Suprapubic skin (tissue), 4 donors: ENCODE measurements at regions not wholly inside any gene's neighbourhood (a gene's known extent, or its start where the extent isn't known, plus 50 kb on each side); places are given as distances from the start of the nearest gene placed in this dataset.

Experiments used
- CTCF ChIP-seq, 2 donors: fragments of 200-600 bp in 1 of 2; fragments of 450-650 bp in 1 of 2; sonication (generic) in 1 of 2; IDR thresholded peaks; one replicate each; pipeline ENCODE4 v1.5.1; 2016 to 2019; ENCODE audit warnings: antibody characterized with exemption in 2 of 2, mild to moderate bottlenecking in 1 of 2, moderate library complexity in 1 of 2
- POLR2A ChIP-seq, 2 donors: fragments of 450-650 bp; IDR thresholded peaks; one replicate each; pipeline ENCODE4 v1.6.1; 2017; ENCODE audit warnings: antibody characterized with exemption in 2 of 2, mild to moderate bottlenecking in 2 of 2, moderate library complexity in 2 of 2
- POLR2AphosphoS5 ChIP-seq, 3 donors: sonication (generic); formaldehyde crosslinking; IDR thresholded peaks; one replicate each; pipeline ENCODE4 v1.6.1; 2017; ENCODE audit warnings: antibody characterized with exemption in 3 of 3

GRCh38 chr10:58003945-58004344 lies 263.7 kb downstream of the IPMK start:
- TF ChIP-seq CTCF (IDR thresholded peaks at IDR 0.05) (no peak), POLR2A (IDR thresholded peaks at IDR 0.05) (no peak), POLR2AphosphoS5 (IDR thresholded peaks at IDR 0.05) (no peak)
